C4-2B (cell line): ENCODE measurements at regions not wholly inside any gene's neighbourhood (a gene's known extent, or its start where the extent isn't known, plus 50 kb on each side); places are given as distances from the start of the nearest gene placed in this dataset.

Experiments used
- CTCF ChIP-seq: fragments of 450-650 bp; conservative IDR thresholded peaks from 2 replicates; pipeline ENCODE4 v1.5.1; 2017; ENCODE audit warnings: mild to moderate bottlenecking
- ZFX ChIP-seq: fragments of 450-650 bp; IDR thresholded peaks from 2 replicates; pipeline ENCODE4 v1.6.1; 2017

- TF ChIP-seq CTCF (no peak), ZFX (no peak)
Measured at GRCh38 chr2:11983870-11984269, 237.4 kb downstream of the LPIN1 start.
